Cardiac fibroblast (primary cell): ENCODE measurements at regions not wholly inside any gene's neighbourhood (a gene's known extent, or its start where the extent isn't known, plus 50 kb on each side); places are given as distances from the start of the nearest gene placed in this dataset.

Experiments
- DNase-seq, 2 donors: peaks; one replicate each; pipeline versions ENCODE4 v3.0.0 to v3.0.0-alpha.2; 2010; ENCODE audit warnings: low read depth in 2 of 2
- H3K4me3 ChIP-seq, 2 donors: replicated peaks in 1 of 2; 1 replicate in 1 of 2; 2 replicates in 1 of 2; pipeline ENCODE4 v1.5.1; 2011; ENCODE audit warnings: low read depth in 2 of 2, low read length in 2 of 2, mild to moderate bottlenecking in 2 of 2, moderate library complexity in 1 of 2
- CTCF ChIP-seq: IDR thresholded peaks from one replicate; pipeline ENCODE4 v1.5.1; 2011; ENCODE audit warnings: low read depth, mild to moderate bottlenecking, low read length, inconsistent platforms

DNA sequence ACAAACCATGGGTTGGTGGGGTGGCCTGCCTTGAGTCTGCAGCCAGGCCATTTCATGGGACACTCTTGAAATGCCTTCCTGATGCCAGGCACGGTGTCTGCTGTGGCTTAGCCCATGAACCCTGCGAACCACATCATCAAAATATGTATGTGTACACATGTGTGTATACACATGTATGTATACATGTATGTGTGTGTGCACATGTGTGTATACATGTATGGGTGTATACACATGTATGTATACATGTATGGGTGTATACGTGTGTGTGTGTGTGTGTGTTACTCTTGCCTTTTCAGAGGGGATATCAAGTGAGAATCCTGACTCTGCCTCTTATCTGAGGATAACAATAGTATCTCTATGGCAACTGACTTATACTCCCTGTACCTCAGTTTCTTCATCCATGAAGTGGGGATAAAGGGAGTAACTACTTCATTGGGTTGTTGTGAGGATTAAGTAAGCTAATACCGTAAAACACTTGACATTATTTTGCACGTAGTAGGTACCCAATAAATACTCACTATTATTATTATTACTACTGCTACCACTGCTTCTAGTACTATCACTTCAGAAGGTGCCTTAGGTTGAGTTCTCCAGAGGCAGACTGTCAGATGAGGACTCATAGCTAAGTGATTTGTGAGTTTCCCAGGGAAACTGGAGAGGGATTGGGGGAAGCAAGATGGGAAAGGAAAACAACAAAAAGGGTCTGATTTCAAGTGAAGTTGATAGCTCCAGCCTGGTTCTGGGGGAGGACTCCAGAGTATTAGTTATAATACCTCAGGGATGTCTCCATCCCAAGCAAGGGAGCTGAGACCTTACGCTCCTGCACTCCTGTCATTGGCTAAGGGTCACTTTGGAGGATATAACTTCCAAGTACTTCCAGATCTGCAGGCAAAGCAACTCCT, 110.5 kb downstream of the VEGFA start:
- TF ChIP-seq CTCF, result no peak
- no peak for DNase-seq
- no peak overlapping the region for H3K4me3 ChIP-seq

GRCh38 chr6:43879722-43880121, 109.7 kb downstream of the VEGFA start:
- no peak for DNase-seq
- TF ChIP-seq CTCF, result no peak
- no peak overlapping the region for H3K4me3 ChIP-seq

DNA sequence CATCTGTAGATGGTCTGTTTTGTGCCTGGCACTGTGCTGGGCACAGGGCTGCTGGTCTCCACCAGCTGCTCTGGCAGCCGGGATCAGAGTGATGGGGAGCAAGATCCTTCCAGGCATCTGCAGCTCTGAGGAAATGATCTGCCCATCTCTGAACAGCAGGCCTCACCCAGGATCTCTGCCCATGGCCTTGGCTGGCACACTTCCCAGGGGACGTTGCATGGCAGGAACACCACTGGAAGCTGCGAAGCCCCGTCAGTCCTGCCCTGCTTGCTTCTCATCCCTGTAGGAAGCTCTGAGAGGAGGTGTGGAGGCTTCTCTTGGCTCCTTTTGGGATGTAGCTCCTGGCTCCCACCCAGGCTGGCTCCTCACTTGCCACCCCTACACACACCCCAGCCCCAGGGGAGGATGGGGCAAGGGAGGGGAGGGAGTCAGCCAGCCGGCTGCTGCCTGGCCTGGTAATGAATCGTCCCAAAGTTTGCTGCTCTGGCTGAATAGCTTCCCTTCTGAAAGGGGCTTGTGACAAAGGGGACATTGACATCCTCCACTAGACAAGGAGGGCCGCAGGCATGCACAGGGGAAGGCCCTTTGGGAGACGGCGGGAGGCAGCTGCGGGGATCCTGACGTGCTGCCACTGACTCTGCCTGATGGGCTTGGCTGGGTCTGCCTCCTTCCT, 108.9 kb downstream of the VEGFA start:
- DNase-seq, result peak in 1 of 2 donors; percentile 43
- H3K4me3 ChIP-seq, result no peak overlapping the region
- TF ChIP-seq CTCF, result no peak

DNA sequence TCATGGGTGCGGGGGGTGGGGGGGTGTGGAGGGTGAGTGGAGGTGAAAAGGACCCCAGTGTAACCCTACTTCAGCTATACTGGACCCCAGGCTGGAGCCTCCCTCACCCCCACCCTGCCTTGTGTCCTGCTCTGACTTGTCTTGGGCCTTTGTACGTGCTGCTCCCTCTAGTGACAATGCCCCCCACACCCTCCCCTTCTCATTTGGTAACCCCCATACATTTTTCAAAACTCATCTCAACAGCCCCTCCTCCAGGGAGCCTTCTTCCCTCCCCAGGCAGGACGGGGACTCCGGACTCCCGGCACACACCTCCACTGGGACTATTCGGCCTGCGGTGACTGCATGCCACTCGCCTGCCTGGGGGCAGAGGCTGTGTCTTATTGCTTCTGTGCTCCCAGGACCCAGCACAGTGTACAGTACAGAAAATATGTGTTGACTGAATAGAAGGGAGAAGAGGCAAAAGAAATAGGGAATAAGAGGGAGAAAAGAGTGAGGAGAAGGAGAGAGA, 108.2 kb downstream of the VEGFA start:
- DNase-seq, result no peak
- no peak for TF ChIP-seq CTCF
- H3K4me3 ChIP-seq, result no peak overlapping the region

- TF ChIP-seq CTCF, result no peak
- no peak overlapping the region for H3K4me3 ChIP-seq
- DNase-seq, result no peak
Measured at GRCh38 chr6:43877463-43878126, 107.6 kb downstream of the VEGFA start.

DNA sequence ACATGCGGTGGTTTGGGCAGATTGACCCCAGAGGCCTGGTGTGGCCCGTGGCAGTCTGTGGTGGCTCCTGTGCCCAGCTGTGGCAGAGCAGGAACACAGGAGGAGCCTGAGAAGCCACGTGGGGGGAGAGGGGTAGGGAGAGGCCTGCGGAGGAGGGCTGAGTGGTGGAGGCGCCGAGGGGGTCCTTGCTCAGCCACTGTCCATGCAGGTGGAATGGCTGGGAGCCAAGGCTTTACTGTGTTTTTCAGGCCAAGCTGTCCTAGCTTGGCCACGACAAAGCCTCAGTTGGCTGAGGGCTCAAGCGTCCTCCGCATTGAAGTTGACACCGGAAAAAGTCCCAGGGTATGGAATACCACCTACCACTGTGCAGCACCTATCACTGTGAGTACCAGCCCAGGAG, 107.0 kb downstream of the VEGFA start:
- TF ChIP-seq CTCF, result no peak
- no peak overlapping the region for H3K4me3 ChIP-seq
- DNase-seq, result no peak
